NT2/D1 (cell line): ENCODE measurements at regions not wholly inside any gene's neighbourhood (a gene's known extent, or its start where the extent isn't known, plus 50 kb on each side); places are given as distances from the start of the nearest gene placed in this dataset.

ENCODE experiments used
- SUZ12 ChIP-seq: IDR thresholded peaks from 2 replicates; pipeline ENCODE4 v1.6.1; 2011; ENCODE audit not compliant: insufficient read length, insufficient read depth; ENCODE audit errors: extremely low read depth
- YY1 ChIP-seq: IDR thresholded peaks from 2 replicates; pipeline ENCODE4 v1.6.1; 2011; ENCODE audit not compliant: insufficient read length, insufficient read depth
- ZNF274 ChIP-seq: IDR thresholded peaks from 2 replicates; pipeline ENCODE4 v1.6.1; 2011; ENCODE audit warnings: mild to moderate bottlenecking, low read depth, low read length

GRCh38 chr18:79629606-79630005 lies 50.0 kb upstream of the CTDP1 start:
- TF ChIP-seq YY1 (no peak), SUZ12 (no peak), ZNF274 (no peak)
